Thyroid gland (tissue), 4 donors: ENCODE measurements at regions not wholly inside any gene's neighbourhood (a gene's known extent, or its start where the extent isn't known, plus 50 kb on each side); places are given as distances from the start of the nearest gene placed in this dataset.

Experiments
- DNase-seq, 2 donors: peaks; one replicate each; pipeline ENCODE4 v3.0.0-alpha.2; 2019
- H3K27ac ChIP-seq, 3 donors: fragments of 200-600 bp; sonication (generic); 1 replicate in 2 of 3; 2 replicates in 1 of 3; pipeline ENCODE4 v1.5.1; 2016 to 2019; ENCODE audit warnings: mild to moderate bottlenecking in 1 of 3, moderate library complexity in 1 of 3
- H3K27me3 ChIP-seq: fragments of 200-600 bp; sonication (generic); one replicate; pipeline ENCODE4 v1.5.1; 2019
- H3K36me3 ChIP-seq, 2 donors: fragments of 200-600 bp; sonication (generic); one replicate each; pipeline ENCODE4 v1.5.1; 2016 to 2019
- H3K4me1 ChIP-seq, 2 donors: fragments of 200-600 bp; sonication (generic); one replicate each; pipeline ENCODE4 v1.5.1; 2017 to 2019
- H3K4me3 ChIP-seq, 3 donors: fragments of 200-600 bp; sonication (generic); replicated peaks in 1 of 3; 1 replicate in 2 of 3; 2 replicates in 1 of 3; pipeline ENCODE4 v1.5.1; 2016; ENCODE audit warnings: mild to moderate bottlenecking in 1 of 3
- H3K9me3 ChIP-seq: fragments of 200-600 bp; sonication (generic); one replicate; pipeline ENCODE4 v1.5.1; 2017
- CTCF ChIP-seq, 6 experiments: fragments of 200-600 bp in 3 of 6; fragments of 450-650 bp in 3 of 6; sonication (generic) in 3 of 6; IDR thresholded peaks; one replicate each; pipeline ENCODE4 v1.5.1; 2016 to 2019; ENCODE audit warnings: antibody characterized with exemption in 6 of 6, mild to moderate bottlenecking in 2 of 6, inconsistent platforms in 1 of 6, moderate library complexity in 1 of 6
- POLR2A ChIP-seq, 2 donors: fragments of 450-650 bp; IDR thresholded peaks; one replicate each; pipeline ENCODE4 v1.6.1; 2017; ENCODE audit warnings: antibody characterized with exemption in 2 of 2, mild to moderate bottlenecking in 2 of 2, moderate library complexity in 1 of 2
- WGBS, 2 donors: methylation state at CpG; one replicate each; pipeline ENCODE4 v1.1.5; 2017; 5-methylcytosine and 5-hydroxymethylcytosine counted together
- intact Hi-C: fragments of 100-400 bp; cut with DNase I; formaldehyde crosslinking; loops from one replicate; pipeline ENCODE4 v1.15.1; 2023

GRCh38 chr2:106274668-106275067, 80.6 kb upstream of the UXS1 start:
- no peak overlapping the region for H3K27ac ChIP-seq
- TF ChIP-seq CTCF (IDR thresholded peaks at IDR 0.05), result no peak
- TF ChIP-seq POLR2A (IDR thresholded peaks at IDR 0.05), result no peak
- 85 to 88% methylated on average over 7 of the region's 7 CpGs for WGBS, 2 donors
- H3K4me1 ChIP-seq, result peaks cover 7 to 9% of the 10 kb centered on the region in 2 donors
- no peak overlapping the region for H3K4me3 ChIP-seq
- DNase-seq, result no peak
- no peaks in the 10 kb centered on the region for H3K36me3 ChIP-seq
- H3K9me3 ChIP-seq, result no peaks in the 10 kb centered on the region
- no peaks in the 10 kb centered on the region for H3K27me3 ChIP-seq
- intact Hi-C loops, result loop anchor here (10.0 kb wide), 1 partner anchor 170 kb away; no protein-coding TSS in a partner anchor

DNA sequence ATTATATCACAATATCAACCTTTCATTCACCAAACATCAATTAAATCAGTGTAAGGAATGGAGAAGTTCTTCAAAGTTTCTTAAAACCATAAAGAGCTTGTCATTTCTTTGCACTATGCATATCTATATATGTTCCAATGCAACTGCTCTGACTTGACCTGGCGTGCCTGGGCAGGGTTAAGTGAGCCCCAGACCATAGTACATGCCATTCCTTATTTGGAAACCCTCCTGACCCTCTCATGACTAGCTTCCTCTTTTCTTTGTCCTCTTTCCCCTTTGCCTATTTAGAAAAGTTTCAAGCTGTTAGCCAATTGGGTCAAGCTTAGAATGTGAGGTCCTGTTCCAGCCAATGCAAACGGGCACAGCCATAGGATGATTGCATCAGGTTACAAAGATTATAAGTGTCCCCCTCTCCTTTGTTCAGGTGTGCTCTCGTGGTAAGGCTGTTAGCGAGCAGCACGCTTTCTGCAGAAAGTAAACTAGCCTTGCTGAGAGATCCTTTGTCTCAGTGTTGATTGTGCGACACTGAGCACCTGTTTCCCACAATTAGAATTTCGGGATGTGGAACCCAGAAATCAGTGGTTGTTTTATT, 78.2 kb upstream of the UXS1 start:
- Histone ChIP-seq H3K36me3 (no peaks in the 10 kb centered on the region), H3K4me3 (no peak overlapping the region), H3K9me3 (no peaks in the 10 kb centered on the region), H3K27ac (no peak overlapping the region), H3K4me1 (peaks cover 6 to 7% of the 10 kb centered on the region in 2 donors), H3K27me3 (no peaks in the 10 kb centered on the region)
- DNase-seq, result no peak
- no peak for TF ChIP-seq POLR2A (IDR thresholded peaks at IDR 0.05)
- TF ChIP-seq CTCF (IDR thresholded peaks at IDR 0.05), result no peak
- WGBS, 2 donors, result 73 to 83% methylated on average over 7 of the region's 7 CpGs
- intact Hi-C loops, result loop anchor here (10.0 kb wide), 1 partner anchor 168 kb away; no protein-coding TSS in a partner anchor

DNA sequence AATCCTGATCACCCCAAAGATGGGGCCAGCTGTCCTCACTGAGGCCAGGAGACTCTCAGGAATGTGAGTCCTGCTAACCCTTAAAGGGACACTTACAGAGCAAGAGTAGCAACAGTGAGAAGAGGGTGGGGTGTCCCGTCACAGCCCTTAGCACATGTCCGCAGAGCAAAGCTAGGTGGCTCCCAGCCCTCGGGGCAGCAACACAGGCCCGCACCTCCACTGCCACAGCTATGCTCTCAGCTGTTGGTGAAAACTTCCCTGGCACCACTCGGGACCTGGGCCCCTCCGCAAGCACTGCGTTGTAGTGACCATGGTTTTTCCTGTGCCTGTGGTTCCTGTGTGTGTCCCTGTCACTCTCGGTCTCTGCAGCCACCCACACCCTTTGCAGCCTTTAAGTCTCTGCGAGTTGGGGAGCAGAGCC, 76.4 kb upstream of the UXS1 start:
- H3K27me3 ChIP-seq, result no peaks in the 10 kb centered on the region
- H3K4me3 ChIP-seq, result peak overlapping the region in 1 of 3 donors; percentile 29
- no peak for DNase-seq
- H3K36me3 ChIP-seq, result no peaks in the 10 kb centered on the region
- no peak overlapping the region for H3K27ac ChIP-seq
- intact Hi-C loops, result loop anchor here (10.0 kb wide), 1 partner anchor 166 kb away; no protein-coding TSS in a partner anchor
- H3K9me3 ChIP-seq, result no peaks in the 10 kb centered on the region
- peaks cover 6 to 7% of the 10 kb centered on the region in 2 donors for H3K4me1 ChIP-seq
- TF ChIP-seq CTCF (IDR thresholded peaks at IDR 0.05) (no peak), POLR2A (IDR thresholded peaks at IDR 0.05) (no peak)
- WGBS, 2 donors, result 77 to 78% methylated on average over 7 to 9 of the region's 9 CpGs

DNA sequence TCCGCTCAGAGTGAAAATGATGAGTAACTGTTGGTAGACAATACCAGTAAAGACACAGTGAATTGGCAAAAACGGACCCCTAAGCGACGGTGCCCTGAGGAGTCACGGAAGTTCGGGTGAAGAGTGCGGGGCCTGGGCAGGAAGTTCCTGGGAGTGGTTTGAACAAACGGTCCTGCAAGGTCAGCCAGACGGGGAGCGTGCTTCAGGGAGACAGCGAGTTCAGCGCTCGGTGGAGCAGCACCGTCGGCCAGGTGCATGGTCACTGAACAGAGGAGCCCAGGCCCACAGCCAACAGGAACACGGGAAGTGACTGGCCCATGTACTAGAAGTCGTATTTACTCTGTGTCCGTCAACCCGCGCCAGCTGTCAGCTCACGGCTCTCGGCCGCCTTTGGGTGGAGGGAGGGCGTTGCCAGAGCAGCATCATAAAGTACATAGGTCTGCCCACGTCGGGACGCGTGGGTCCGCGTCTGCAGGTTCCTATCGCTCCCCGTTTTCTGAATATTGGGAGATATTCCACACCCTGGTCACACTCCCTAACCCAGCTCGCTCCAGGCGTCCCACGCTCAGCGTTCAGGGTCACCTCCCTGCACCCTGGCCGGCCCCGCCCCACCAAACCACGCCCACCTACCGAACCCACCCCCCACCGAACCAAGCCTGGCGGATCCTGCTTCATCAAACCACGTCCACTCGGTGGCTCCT, 75.6 kb upstream of the UXS1 start:
- H3K27me3 ChIP-seq, result no peaks in the 10 kb centered on the region
- DNase-seq, result peak; percentile 97 to 98
- H3K36me3 ChIP-seq, result no peaks in the 10 kb centered on the region
- no peak for TF ChIP-seq CTCF (IDR thresholded peaks at IDR 0.05)
- TF ChIP-seq POLR2A (IDR thresholded peaks at IDR 0.05), result no peak
- no peaks in the 10 kb centered on the region for H3K9me3 ChIP-seq
- H3K4me1 ChIP-seq, result peaks cover 6 to 7% of the 10 kb centered on the region in 2 donors
- peak overlapping the region; percentile 18 to 61 (median 55) for H3K27ac ChIP-seq
- WGBS, 2 donors, result 5 to 16% methylated on average over 26 to 39 of the region's 44 CpGs
- intact Hi-C loops, result loop anchor here (10.0 kb wide), 1 partner anchor 165 kb away; no protein-coding TSS in a partner anchor
- peak overlapping the region in 1 of 3 donors; percentile 29 for H3K4me3 ChIP-seq

DNA sequence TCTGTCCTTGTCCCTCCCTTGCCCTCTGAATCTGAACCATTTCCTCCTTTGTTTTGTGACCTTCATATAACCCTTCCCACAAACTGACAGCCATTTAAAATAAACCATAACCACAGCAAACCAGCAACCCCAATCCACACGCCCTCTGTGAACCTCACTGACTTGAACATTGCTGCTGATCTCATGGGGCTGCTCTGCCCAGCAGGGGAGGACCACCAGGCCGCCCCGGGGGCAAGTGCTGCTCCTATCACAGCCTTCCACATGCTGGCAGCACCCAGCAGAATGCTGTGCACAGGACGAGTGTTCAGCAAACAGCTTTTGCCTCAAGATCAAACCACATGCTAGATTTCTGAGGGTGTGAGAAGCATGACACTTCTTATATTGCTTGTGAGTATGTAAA, 73.9 kb upstream of the UXS1 start:
- TF ChIP-seq CTCF (IDR thresholded peaks at IDR 0.05), result no peak
- TF ChIP-seq POLR2A (IDR thresholded peaks at IDR 0.05), result no peak
- Histone ChIP-seq H3K9me3 (no peaks in the 10 kb centered on the region), H3K36me3 (no peaks in the 10 kb centered on the region), H3K4me1 (peaks cover 6 to 7% of the 10 kb centered on the region in 2 donors), H3K27ac (no peak overlapping the region), H3K4me3 (no peak overlapping the region), H3K27me3 (no peaks in the 10 kb centered on the region)
- 79% methylated on average over 4 of the region's 4 CpGs; no CpG with 5 or more reads in 1 of the 2 donors for WGBS, 2 donors
- DNase-seq, result no peak
- intact Hi-C loops, result no loop called here
